B cell (primary cell): ENCODE measurements at regions not wholly inside any gene's neighbourhood (a gene's known extent, or its start where the extent isn't known, plus 50 kb on each side); places are given as distances from the start of the nearest gene placed in this dataset.

ENCODE experiments used
- ATAC-seq: fragments of 200-7000 bp; cut with Tn5 transposase; one replicate; pipeline ENCODE4 v1.10.0; 2021; ENCODE audit warnings: low read depth, mild to moderate bottlenecking, moderate number of reproducible peaks, moderate library complexity
- CTCF ChIA-PET: fragments of 350-600 bp; sonication (Branson Sonifier 250); formaldehyde crosslinking; loops from one replicate; lab custom pipeline; 2021; ENCODE audit warnings: antibody characterized with exemption, inconsistent platforms; lab: Charles Lee
- POLR2A ChIA-PET: fragments of 350-600 bp; sonication (Branson Sonifier 250); formaldehyde crosslinking; loops from one replicate; lab custom pipeline; 2021; ENCODE audit warnings: antibody characterized with exemption; lab: Charles Lee
- DNase-seq: peaks from one replicate; pipeline ENCODE4 v3.0.0; 2013
- H2AFZ ChIP-seq: 2 replicates; pipeline ENCODE4 v1.6.1; 2012; ENCODE audit warnings: mild to moderate bottlenecking, low read depth, low read length; ENCODE audit not compliant: insufficient read depth, poor library complexity, severe bottlenecking
- H3K27ac ChIP-seq, 2 donors: 1 replicate in 1 of 2; 2 replicates in 1 of 2; pipeline ENCODE4 v1.5.1; 2012 to 2013; ENCODE audit warnings: low read length in 2 of 2, mild to moderate bottlenecking in 2 of 2, moderate library complexity in 1 of 2
- H3K27me3 ChIP-seq, 4 experiments: fragments of 200-600 bp in 1 of 4; sonication (generic) in 1 of 4; replicated peaks in 1 of 4; 1 replicate in 2 of 4; 2 replicates in 2 of 4; pipeline versions ENCODE4 v1.6.1 to v1.7.0; 2013 to 2016; ENCODE audit warnings: low read length in 3 of 4, mild to moderate bottlenecking in 2 of 4, mixed read lengths in 1 of 4, moderate library complexity in 1 of 4; ENCODE audit not compliant: insufficient read depth in 4 of 4, control insufficient read depth in 3 of 4; ENCODE audit errors: control extremely low read depth in 1 of 4
- H3K36me3 ChIP-seq, 2 experiments: replicated peaks in 1 of 2; 1 replicate in 1 of 2; 2 replicates in 1 of 2; pipeline versions ENCODE4 v1.6.1 to v1.7.1; 2013; ENCODE audit warnings: low read length in 1 of 2; ENCODE audit not compliant: insufficient read depth in 2 of 2, control insufficient read depth in 1 of 2; ENCODE audit errors: control extremely low read depth in 1 of 2, extremely low read depth in 1 of 2
- H3K4me1 ChIP-seq, 2 donors: fragments of 200-600 bp in 1 of 2; sonication (generic) in 1 of 2; 1 replicate in 1 of 2; 2 replicates in 1 of 2; pipeline versions ENCODE4 v1.5.1 to v1.6.1; 2013 to 2017; ENCODE audit warnings: low read length in 2 of 2; ENCODE audit not compliant: control insufficient read depth in 2 of 2, insufficient read depth in 2 of 2
- H3K4me2 ChIP-seq: replicated peaks from 2 replicates; pipeline ENCODE3; 2012; ENCODE audit warnings: mild to moderate bottlenecking, low read depth, low read length; ENCODE audit not compliant: poor library complexity, severe bottlenecking
- H3K4me3 ChIP-seq, 5 experiments: fragments of 200-600 bp in 1 of 5; sonication (generic) in 1 of 5; 1 replicate in 3 of 5; 2 replicates in 2 of 5; pipeline versions ENCODE4 v1.5.1 to v1.7.0; 2011 to 2016; ENCODE audit warnings: low read length in 4 of 5, mild to moderate bottlenecking in 4 of 5, low read depth in 2 of 5, control low read depth in 1 of 5, moderate library complexity in 1 of 5; ENCODE audit not compliant: insufficient read depth in 1 of 5; ENCODE audit errors: control extremely low read depth in 1 of 5, extremely low read depth in 1 of 5
- H3K79me2 ChIP-seq: fragments of 200-600 bp; sonication (generic); one replicate; pipeline ENCODE4 v1.6.0; 2016; ENCODE audit warnings: low read length; ENCODE audit not compliant: control insufficient read depth, insufficient read depth
- H3K9ac ChIP-seq: fragments of 200-600 bp; sonication (generic); 2 replicates; pipeline ENCODE4 v1.6.1; 2017; ENCODE audit warnings: mild to moderate bottlenecking, low read length, moderate library complexity
- H3K9me3 ChIP-seq, 3 donors: one replicate each; pipeline versions ENCODE4 v1.6.1 to v1.7.1; 2013; ENCODE audit warnings: low read length in 2 of 3; ENCODE audit not compliant: control insufficient read depth in 2 of 3, insufficient read depth in 1 of 3; ENCODE audit errors: control extremely low read depth in 1 of 3
- H4K20me1 ChIP-seq: 2 replicates; pipeline ENCODE4 v1.6.0; 2012; ENCODE audit warnings: mild to moderate bottlenecking, low read length; ENCODE audit not compliant: insufficient read depth, control insufficient read depth, poor library complexity, severe bottlenecking
- H3K27ac Mint-ChIP-seq: one replicate; pipeline ENCODE4 v1.8.0; 2021; ENCODE audit warnings: mixed read lengths
- H3K27me3 Mint-ChIP-seq: one replicate; pipeline ENCODE4 v1.8.0; 2021; ENCODE audit warnings: mixed read lengths
- H3K4me1 Mint-ChIP-seq: one replicate; pipeline ENCODE4 v1.8.0; 2021; ENCODE audit warnings: mixed read lengths
- H3K4me3 Mint-ChIP-seq: one replicate; pipeline ENCODE4 v1.8.0; 2021; ENCODE audit warnings: mixed read lengths
- H3K9me3 Mint-ChIP-seq: one replicate; pipeline ENCODE4 v1.8.0; 2022; ENCODE audit warnings: mixed read lengths; ENCODE audit not compliant: insufficient read depth
- CTCF ChIP-seq: fragments of 200-600 bp; IDR thresholded peaks from one replicate; pipeline ENCODE4 v1.8.0; 2022; ENCODE audit warnings: antibody characterized with exemption, mild to moderate bottlenecking
- EZH2 ChIP-seq: IDR thresholded peaks from 2 replicates; pipeline ENCODE4 v1.6.1; 2012; ENCODE audit warnings: borderline replicate concordance, low read depth, mild to moderate bottlenecking, moderate library complexity, low read length; ENCODE audit not compliant: insufficient read depth, poor library complexity, severe bottlenecking
- WGBS: methylation state at CpG from one replicate; pipeline ENCODE4 v1.1.5; 2013; ENCODE audit warnings: missing lambda C conversion rate; ENCODE audit not compliant: insufficient coverage; 5-methylcytosine and 5-hydroxymethylcytosine counted together
- intact Hi-C: fragments of 100-400 bp; cut with micrococcal nuclease; formaldehyde crosslinking; loops from one replicate; pipeline ENCODE4 v1.10.0; 2022

- POLR2A ChIA-PET, result no interaction called here
- peaks cover 41% of the 10 kb centered on the region for H3K4me1 Mint-ChIP-seq
- CTCF ChIA-PET, result interaction anchor here (1.1 to 1.6 kb wide), 4 partner anchors 59 to 309 kb away, joined by 3 to 6 read pairs (median 4); no protein-coding TSS in a partner anchor
- WGBS, result 100% methylated on average over 8 of the region's 12 CpGs
- Histone ChIP-seq H3K4me3 (peak overlapping the region in 1 of 5 experiments; percentile 41), H4K20me1 (no peaks in the 10 kb centered on the region), H3K27me3 (no peaks in the 10 kb centered on the region), H3K36me3 (no peaks in the 10 kb centered on the region), H3K9ac (peak overlapping the region; percentile 29), H3K4me2 (peak overlapping the region; percentile 62), H3K27ac (no peak overlapping the region), H3K79me2 (no peaks in the 10 kb centered on the region), H2AFZ (peak overlapping the region; percentile 61), H3K9me3 (no peaks in the 10 kb centered on the region), H3K4me1 (peaks cover 20% of the 10 kb centered on the region in 2 donors)
- intact Hi-C loops, result no loop called here
- H3K4me3 Mint-ChIP-seq, result peak overlapping the region; percentile 46
- no peak for TF ChIP-seq EZH2
- no peak for TF ChIP-seq CTCF
- H3K27ac Mint-ChIP-seq, result no peak overlapping the region
- H3K27me3 Mint-ChIP-seq, result no peaks in the 10 kb centered on the region
- DNase-seq (peak; percentile 23), ATAC-seq (no peak)
- H3K9me3 Mint-ChIP-seq, result no peaks in the 10 kb centered on the region
Measured at GRCh38 chr6:14217728-14218518, 100.4 kb downstream of the CD83 start.

GRCh38 chr6:14218519-14218800 is 100.9 kb downstream of the CD83 start:
- H3K27me3 ChIP-seq, result no peaks in the 10 kb centered on the region
- H3K4me3 Mint-ChIP-seq, result peak overlapping the region; percentile 46
- no peaks in the 10 kb centered on the region for H3K27me3 Mint-ChIP-seq
- peaks cover 16 to 19% of the 10 kb centered on the region in 2 donors for H3K4me1 ChIP-seq
- WGBS, result no CpG with 5 or more reads among the region's 1 CpG
- H3K9me3 ChIP-seq, result no peaks in the 10 kb centered on the region
- ChIA-PET POLR2A (interaction anchor here (0.6 kb wide), 1 partner anchor 1002 kb away, joined by 5 read pairs; no protein-coding TSS in a partner anchor), CTCF (interaction anchor here (1.4 to 1.6 kb wide), 2 partner anchors 151 to 179 kb away, joined by 4 to 5 read pairs; no protein-coding TSS in a partner anchor)
- TF ChIP-seq EZH2, result no peak
- TF ChIP-seq CTCF, result no peak
- peaks cover 44% of the 10 kb centered on the region for H3K4me1 Mint-ChIP-seq
- no peak for DNase-seq
- H2AFZ ChIP-seq, result peak overlapping the region; percentile 61
- H3K27ac Mint-ChIP-seq, result no peak overlapping the region
- no peak for ATAC-seq
- no peaks in the 10 kb centered on the region for H4K20me1 ChIP-seq
- H3K36me3 ChIP-seq, result no peaks in the 10 kb centered on the region
- no peak overlapping the region for H3K27ac ChIP-seq
- no peak overlapping the region for H3K4me3 ChIP-seq
- peak overlapping the region; percentile 62 for H3K4me2 ChIP-seq
- peak overlapping the region; percentile 29 for H3K9ac ChIP-seq
- H3K79me2 ChIP-seq, result no peaks in the 10 kb centered on the region
- intact Hi-C loops, result no loop called here
- H3K9me3 Mint-ChIP-seq, result no peaks in the 10 kb centered on the region
